ENCODE measurements at regions not wholly inside any gene's neighbourhood (a gene's known extent, or its start where the extent isn't known, plus 50 kb on each side); places are given as distances from the start of the nearest gene placed in this dataset.

DNA sequence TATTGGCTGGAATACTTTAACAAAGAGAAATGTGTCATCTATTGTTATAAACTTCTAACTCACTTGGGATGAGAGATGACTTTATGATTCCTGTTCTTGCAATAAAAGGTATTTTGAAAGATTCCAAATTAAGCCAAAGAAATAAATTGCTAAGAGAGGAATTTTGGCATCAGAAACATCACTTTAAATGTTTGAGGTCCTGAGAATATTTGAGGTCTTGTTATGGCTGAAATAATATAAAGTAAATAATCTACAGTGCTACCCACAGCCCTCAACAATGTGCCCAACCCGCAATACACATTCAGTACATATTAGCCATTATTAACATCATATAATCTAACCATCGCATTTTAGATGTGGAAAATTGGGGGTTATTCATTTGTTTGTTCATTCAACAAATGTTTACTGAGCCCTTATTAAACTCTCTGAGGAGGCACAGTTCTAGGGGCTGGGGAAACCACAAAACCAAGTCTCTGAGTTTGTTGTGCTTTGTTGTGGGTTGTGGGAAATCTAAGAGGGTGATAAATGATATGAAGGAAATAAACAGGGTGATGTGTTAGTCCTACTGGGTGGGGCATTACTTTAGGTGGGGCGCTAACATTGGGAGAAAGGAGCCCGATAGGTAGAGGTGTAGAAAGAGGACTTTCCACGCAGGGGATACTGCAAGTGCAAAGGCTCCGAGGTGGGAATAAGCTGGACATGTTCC lies 135.2 kb upstream of the CLINT1 start:
- TF ChIP-seq, protein P1, sequence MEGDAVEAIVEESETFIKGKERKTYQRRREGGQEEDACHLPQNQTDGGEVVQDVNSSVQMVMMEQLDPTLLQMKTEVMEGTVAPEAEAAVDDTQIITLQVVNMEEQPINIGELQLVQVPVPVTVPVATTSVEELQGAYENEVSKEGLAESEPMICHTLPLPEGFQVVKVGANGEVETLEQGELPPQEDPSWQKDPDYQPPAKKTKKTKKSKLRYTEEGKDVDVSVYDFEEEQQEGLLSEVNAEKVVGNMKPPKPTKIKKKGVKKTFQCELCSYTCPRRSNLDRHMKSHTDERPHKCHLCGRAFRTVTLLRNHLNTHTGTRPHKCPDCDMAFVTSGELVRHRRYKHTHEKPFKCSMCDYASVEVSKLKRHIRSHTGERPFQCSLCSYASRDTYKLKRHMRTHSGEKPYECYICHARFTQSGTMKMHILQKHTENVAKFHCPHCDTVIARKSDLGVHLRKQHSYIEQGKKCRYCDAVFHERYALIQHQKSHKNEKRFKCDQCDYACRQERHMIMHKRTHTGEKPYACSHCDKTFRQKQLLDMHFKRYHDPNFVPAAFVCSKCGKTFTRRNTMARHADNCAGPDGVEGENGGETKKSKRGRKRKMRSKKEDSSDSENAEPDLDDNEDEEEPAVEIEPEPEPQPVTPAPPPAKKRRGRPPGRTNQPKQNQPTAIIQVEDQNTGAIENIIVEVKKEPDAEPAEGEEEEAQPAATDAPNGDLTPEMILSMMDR (conservative IDR thresholded peaks at IDR 0.05), result no peak
- TF ChIP-seq EZH2 (IDR thresholded peaks at IDR 0.05; ENCODE audit: low read depth), result no peak
